ENCODE measurements at regions not wholly inside any gene's neighbourhood (a gene's known extent, or its start where the extent isn't known, plus 50 kb on each side); places are given as distances from the start of the nearest gene placed in this dataset.

DNA sequence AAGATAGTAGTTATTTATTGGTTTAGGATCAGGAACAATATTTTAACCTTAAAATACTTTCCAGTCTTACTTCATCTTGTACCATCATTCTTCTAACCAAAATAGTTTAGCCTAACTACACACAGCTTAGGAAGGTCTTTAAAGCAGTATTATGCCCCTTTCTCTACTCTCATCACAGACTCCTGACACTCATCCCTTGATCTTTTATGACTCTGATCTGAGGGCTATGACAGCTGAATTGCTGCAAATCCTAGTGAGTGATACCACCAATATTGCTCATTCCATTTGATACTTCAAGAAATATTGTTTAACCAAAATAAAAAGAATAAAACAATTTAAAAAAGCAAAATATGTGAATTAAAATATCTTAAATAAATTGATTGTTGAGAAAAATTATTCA is 746.6 kb upstream of the ACO1 start:
- TF ChIP-seq ZBTB10 (tag by site-specific recombination; IDR thresholded peaks at IDR 0.05) (no peak), ZNF19 (tag by site-specific recombination; IDR thresholded peaks at IDR 0.05; ENCODE audit: low read depth) (no peak), ZNF76 (tag by site-specific recombination; IDR thresholded peaks at IDR 0.05; ENCODE audit: borderline replicate concordance, low read depth) (no peak), ZBTB44 (tag by site-specific recombination; IDR thresholded peaks at IDR 0.05) (no peak), ZNF132 (tag by site-specific recombination; IDR thresholded peaks at IDR 0.05; ENCODE audit: borderline replicate concordance) (no peak)
- TF ChIP-seq, protein P1, sequence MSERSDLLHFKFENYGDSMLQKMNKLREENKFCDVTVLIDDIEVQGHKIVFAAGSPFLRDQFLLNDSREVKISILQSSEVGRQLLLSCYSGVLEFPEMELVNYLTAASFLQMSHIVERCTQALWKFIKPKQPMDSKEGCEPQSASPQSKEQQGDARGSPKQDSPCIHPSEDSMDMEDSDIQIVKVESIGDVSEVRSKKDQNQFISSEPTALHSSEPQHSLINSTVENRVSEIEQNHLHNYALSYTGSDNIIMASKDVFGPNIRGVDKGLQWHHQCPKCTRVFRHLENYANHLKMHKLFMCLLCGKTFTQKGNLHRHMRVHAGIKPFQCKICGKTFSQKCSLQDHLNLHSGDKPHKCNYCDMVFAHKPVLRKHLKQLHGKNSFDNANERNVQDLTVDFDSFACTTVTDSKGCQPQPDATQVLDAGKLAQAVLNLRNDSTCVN (tag by site-specific recombination; optimal IDR thresholded peaks at IDR 0.05): no peak
- TF ChIP-seq, protein P2, sequence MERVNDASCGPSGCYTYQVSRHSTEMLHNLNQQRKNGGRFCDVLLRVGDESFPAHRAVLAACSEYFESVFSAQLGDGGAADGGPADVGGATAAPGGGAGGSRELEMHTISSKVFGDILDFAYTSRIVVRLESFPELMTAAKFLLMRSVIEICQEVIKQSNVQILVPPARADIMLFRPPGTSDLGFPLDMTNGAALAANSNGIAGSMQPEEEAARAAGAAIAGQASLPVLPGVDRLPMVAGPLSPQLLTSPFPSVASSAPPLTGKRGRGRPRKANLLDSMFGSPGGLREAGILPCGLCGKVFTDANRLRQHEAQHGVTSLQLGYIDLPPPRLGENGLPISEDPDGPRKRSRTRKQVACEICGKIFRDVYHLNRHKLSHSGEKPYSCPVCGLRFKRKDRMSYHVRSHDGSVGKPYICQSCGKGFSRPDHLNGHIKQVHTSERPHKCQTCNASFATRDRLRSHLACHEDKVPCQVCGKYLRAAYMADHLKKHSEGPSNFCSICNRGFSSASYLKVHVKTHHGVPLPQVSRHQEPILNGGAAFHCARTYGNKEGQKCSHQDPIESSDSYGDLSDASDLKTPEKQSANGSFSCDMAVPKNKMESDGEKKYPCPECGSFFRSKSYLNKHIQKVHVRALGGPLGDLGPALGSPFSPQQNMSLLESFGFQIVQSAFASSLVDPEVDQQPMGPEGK (tag by site-specific recombination; IDR thresholded peaks at IDR 0.05): no peak
- CTCF ChIA-PET: no interaction called here
- H3K4me1 ChIP-seq (ENCODE audit: control insufficient read depth, insufficient read depth, low read length): no peaks in the 10 kb centered on the region
- no peak overlapping the region for H3K4me3 ChIP-seq (ENCODE audit: low read depth, low read length)
- no peak overlapping the region for H3K27ac ChIP-seq (ENCODE audit: extremely low read depth, low read depth, low read length)
- no peaks in the 10 kb centered on the region for H3K36me3 ChIP-seq (ENCODE audit: control insufficient read depth in 2 of 2, insufficient read depth in 1 of 2, low read length in 2 of 2)
- POLR2A ChIA-PET: no interaction called here
- no peaks in the 10 kb centered on the region for H3K9me3 ChIP-seq (ENCODE audit: control insufficient read depth, insufficient read depth, low read depth, low read length)

GRCh38 chr9:31639451-31639850 is 745.0 kb upstream of the ACO1 start:
- ChIA-PET POLR2A (no interaction called here), CTCF (interaction anchor here (0.9 kb wide), 1 partner anchor 27 kb away, joined by 4 read pairs; no protein-coding TSS in a partner anchor)
- no peaks in the 10 kb centered on the region for H3K9me3 ChIP-seq (ENCODE audit: control insufficient read depth, insufficient read depth, low read depth, low read length)
- H3K36me3 ChIP-seq (ENCODE audit: control insufficient read depth in 2 of 2, insufficient read depth in 1 of 2, low read length in 2 of 2): no peaks in the 10 kb centered on the region
- H3K4me3 ChIP-seq (ENCODE audit: low read depth, low read length): no peak overlapping the region
- no peak overlapping the region for H3K27ac ChIP-seq (ENCODE audit: extremely low read depth, low read depth, low read length)
- no peaks in the 10 kb centered on the region for H3K4me1 ChIP-seq (ENCODE audit: control insufficient read depth, insufficient read depth, low read length)
- TF ChIP-seq ZNF24 (tag by site-specific recombination; IDR thresholded peaks at IDR 0.05) (no peak), ZNF138 (tag by site-specific recombination; IDR thresholded peaks at IDR 0.05; ENCODE audit: borderline replicate concordance) (no peak), ZNF610 (tag by site-specific recombination; IDR thresholded peaks at IDR 0.05; ENCODE audit: borderline replicate concordance) (no peak), ZNF777 (tag by site-specific recombination; IDR thresholded peaks at IDR 0.05; ENCODE audit: borderline replicate concordance) (no peak), ZNF776 (tag by site-specific recombination; IDR thresholded peaks at IDR 0.05; ENCODE audit: borderline replicate concordance) (no peak), ZNF416 (tag by site-specific recombination; IDR thresholded peaks at IDR 0.05) (no peak), ZNF518A (tag by site-specific recombination; conservative IDR thresholded peaks at IDR 0.05; ENCODE audit: low read depth) (no peak), ZFP41 (tag by site-specific recombination; IDR thresholded peaks at IDR 0.05; ENCODE audit: borderline replicate concordance) (no peak), ZNF830 (tag by site-specific recombination; IDR thresholded peaks at IDR 0.05; ENCODE audit: low read depth) (no peak), ZFHX2 (tag by site-specific recombination; conservative IDR thresholded peaks at IDR 0.05) (no peak)
- TF ChIP-seq, protein P3, sequence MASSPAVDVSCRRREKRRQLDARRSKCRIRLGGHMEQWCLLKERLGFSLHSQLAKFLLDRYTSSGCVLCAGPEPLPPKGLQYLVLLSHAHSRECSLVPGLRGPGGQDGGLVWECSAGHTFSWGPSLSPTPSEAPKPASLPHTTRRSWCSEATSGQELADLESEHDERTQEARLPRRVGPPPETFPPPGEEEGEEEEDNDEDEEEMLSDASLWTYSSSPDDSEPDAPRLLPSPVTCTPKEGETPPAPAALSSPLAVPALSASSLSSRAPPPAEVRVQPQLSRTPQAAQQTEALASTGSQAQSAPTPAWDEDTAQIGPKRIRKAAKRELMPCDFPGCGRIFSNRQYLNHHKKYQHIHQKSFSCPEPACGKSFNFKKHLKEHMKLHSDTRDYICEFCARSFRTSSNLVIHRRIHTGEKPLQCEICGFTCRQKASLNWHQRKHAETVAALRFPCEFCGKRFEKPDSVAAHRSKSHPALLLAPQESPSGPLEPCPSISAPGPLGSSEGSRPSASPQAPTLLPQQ (tag by site-specific recombination; IDR thresholded peaks at IDR 0.05): no peak

All from HEK293 (cell line).